ENCODE measurements at regions not wholly inside any gene's neighbourhood (a gene's known extent, or its start where the extent isn't known, plus 50 kb on each side); places are given as distances from the start of the nearest gene placed in this dataset.

DNA sequence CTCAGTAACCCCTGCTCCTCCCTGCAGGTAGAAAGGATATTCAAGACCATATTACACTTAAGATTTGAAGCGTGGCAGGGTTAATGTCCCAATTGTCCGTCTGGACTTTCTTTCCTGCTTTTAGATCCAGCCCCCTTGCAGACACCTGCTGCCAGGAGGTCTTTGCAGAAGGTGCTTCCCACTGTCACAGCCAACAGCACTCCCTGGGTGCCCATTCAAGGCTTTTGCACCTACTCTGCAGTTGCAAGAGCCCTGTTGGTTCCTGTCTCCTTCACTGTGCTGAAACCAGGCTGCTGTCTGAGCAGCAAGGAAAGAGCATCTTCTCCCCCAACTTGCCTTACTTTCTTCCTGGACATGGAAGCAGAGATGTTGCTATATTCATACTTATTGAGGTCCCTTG is 1043.0 kb upstream of the POU3F3 start:
- TF ChIP-seq CTCF (IDR thresholded peaks at IDR 0.05) (no peak), POLR2AphosphoS5 (IDR thresholded peaks at IDR 0.05) (no peak)
